Tibial artery (tissue), 4 donors: ENCODE measurements at regions not wholly inside any gene's neighbourhood (a gene's known extent, or its start where the extent isn't known, plus 50 kb on each side); places are given as distances from the start of the nearest gene placed in this dataset.

Experiments
- DNase-seq, 2 donors: peaks; one replicate each; pipeline ENCODE4 v3.0.0-alpha.2; 2019
- H3K27ac ChIP-seq, 2 donors: fragments of 200-600 bp; sonication (generic) in 1 of 2; 1 replicate in 1 of 2; 2 replicates in 1 of 2; pipeline ENCODE4 v1.5.1; 2018 to 2019; ENCODE audit warnings: mild to moderate bottlenecking in 1 of 2
- H3K27me3 ChIP-seq, 2 donors: fragments of 200-600 bp; sonication (generic) in 1 of 2; one replicate each; pipeline versions ENCODE4 v1.5.1 to v1.6.0; 2016 to 2019
- H3K36me3 ChIP-seq, 3 donors: fragments of 200-600 bp; sonication (generic) in 2 of 3; one replicate each; pipeline ENCODE4 v1.5.1; 2016 to 2019; ENCODE audit warnings: mild to moderate bottlenecking in 2 of 3
- H3K4me1 ChIP-seq, 4 donors: fragments of 200-600 bp; sonication (generic) in 2 of 4; 1 replicate in 3 of 4; 2 replicates in 1 of 4; pipeline ENCODE4 v1.5.1; 2016 to 2019
- H3K4me3 ChIP-seq, 2 donors: fragments of 200-600 bp; sonication (generic) in 1 of 2; 1 replicate in 1 of 2; 2 replicates in 1 of 2; pipeline ENCODE4 v1.5.1; 2018 to 2019; ENCODE audit warnings: mild to moderate bottlenecking in 2 of 2
- H3K9me3 ChIP-seq, 3 donors: fragments of 200-600 bp; sonication (generic) in 1 of 3; one replicate each; pipeline ENCODE4 v1.5.1; 2016 to 2019
- CTCF ChIP-seq, 2 experiments: fragments of 200-600 bp in 1 of 2; fragments of 450-650 bp in 1 of 2; IDR thresholded peaks; one replicate each; pipeline ENCODE4 v1.5.1; 2017 to 2019; ENCODE audit warnings: antibody characterized with exemption in 2 of 2, mild to moderate bottlenecking in 1 of 2, moderate library complexity in 1 of 2
- intact Hi-C: fragments of 100-400 bp; cut with DNase I; formaldehyde crosslinking; loops from one replicate; pipeline ENCODE4 v1.15.0; 2023; ENCODE audit warnings: low total_unique reads

GRCh38 chr11:44421090-44421675, 111.2 kb upstream of the ALX4 start:
- Histone ChIP-seq H3K4me1 (no peaks in the 10 kb centered on the region), H3K4me3 (no peak overlapping the region), H3K9me3 (no peaks in the 10 kb centered on the region), H3K36me3 (no peaks in the 10 kb centered on the region), H3K27ac (no peak overlapping the region), H3K27me3 (peaks cover 0 to 45% of the 10 kb centered on the region in 2 donors)
- intact Hi-C loops: no loop called here
- no peak for TF ChIP-seq CTCF (IDR thresholded peaks at IDR 0.05)
- DNase-seq: no peak

GRCh38 chr11:44423289-44423688, 113.3 kb upstream of the ALX4 start:
- no peak overlapping the region for H3K4me3 ChIP-seq
- H3K9me3 ChIP-seq: no peaks in the 10 kb centered on the region
- H3K4me1 ChIP-seq: no peaks in the 10 kb centered on the region
- DNase-seq: no peak
- intact Hi-C loops: no loop called here
- no peaks in the 10 kb centered on the region for H3K36me3 ChIP-seq
- no peak overlapping the region for H3K27ac ChIP-seq
- H3K27me3 ChIP-seq: peaks cover 0 to 54% of the 10 kb centered on the region in 2 donors
- TF ChIP-seq CTCF (IDR thresholded peaks at IDR 0.05): no peak

DNA sequence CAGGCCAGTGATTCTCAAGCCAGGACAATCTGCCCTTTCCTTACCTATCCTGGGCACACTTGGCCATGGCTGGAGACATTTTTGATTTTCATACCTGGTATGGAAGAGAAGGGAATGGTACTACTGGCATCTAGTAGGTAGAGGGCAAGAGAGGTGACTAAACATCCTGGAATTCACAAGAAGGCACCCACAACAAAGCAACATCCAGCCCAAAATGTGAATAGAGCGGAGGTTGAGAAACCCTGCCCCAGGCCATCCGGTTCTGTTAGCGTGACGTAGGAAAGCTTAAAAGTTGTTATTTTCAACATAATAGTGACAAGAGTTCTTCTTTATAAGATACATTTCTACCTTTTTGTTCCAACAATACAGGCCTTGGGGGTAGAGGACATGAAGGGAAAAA, 114.9 kb upstream of the ALX4 start:
- no peak overlapping the region for H3K27ac ChIP-seq
- no peaks in the 10 kb centered on the region for H3K4me1 ChIP-seq
- H3K36me3 ChIP-seq: no peaks in the 10 kb centered on the region
- DNase-seq: no peak
- H3K9me3 ChIP-seq: no peaks in the 10 kb centered on the region
- no peak for TF ChIP-seq CTCF (IDR thresholded peaks at IDR 0.05)
- intact Hi-C loops: no loop called here
- no peak overlapping the region for H3K4me3 ChIP-seq
- peaks cover 0 to 62% of the 10 kb centered on the region in 2 donors for H3K27me3 ChIP-seq

- DNase-seq: no peak
- Histone ChIP-seq H3K4me3 (no peak overlapping the region), H3K27me3 (peaks cover 0 to 53% of the 10 kb centered on the region in 2 donors), H3K9me3 (no peaks in the 10 kb centered on the region), H3K36me3 (no peaks in the 10 kb centered on the region), H3K4me1 (no peaks in the 10 kb centered on the region), H3K27ac (no peak overlapping the region)
- TF ChIP-seq CTCF (IDR thresholded peaks at IDR 0.05): no peak
- intact Hi-C loops: no loop called here
Measured at GRCh38 chr11:44426119-44426518, 116.2 kb upstream of the ALX4 start.

DNA sequence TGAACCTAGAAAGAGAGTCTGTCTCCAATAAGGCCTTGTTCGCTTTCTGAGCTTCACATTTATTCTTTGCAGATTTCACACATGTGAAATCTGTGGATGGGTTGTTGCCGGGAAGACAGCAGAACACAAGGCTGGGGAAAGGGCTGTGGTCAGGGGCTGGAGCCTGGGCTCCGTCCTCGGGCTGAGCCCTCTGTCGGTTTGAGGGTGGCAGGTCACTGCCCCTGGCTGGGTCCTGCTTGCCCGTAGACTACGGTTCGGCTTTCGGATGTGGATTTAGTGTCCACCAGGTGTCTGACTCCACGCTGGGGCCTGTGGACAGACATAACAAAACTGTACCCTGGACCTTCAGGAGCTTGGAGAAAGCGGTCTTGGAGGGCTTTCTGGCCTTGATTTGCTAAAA, 117.0 kb upstream of the ALX4 start:
- Histone ChIP-seq H3K27me3 (peaks cover 0 to 51% of the 10 kb centered on the region in 2 donors), H3K9me3 (no peaks in the 10 kb centered on the region), H3K36me3 (no peaks in the 10 kb centered on the region), H3K4me1 (no peaks in the 10 kb centered on the region), H3K4me3 (no peak overlapping the region), H3K27ac (no peak overlapping the region)
- DNase-seq: no peak
- intact Hi-C loops: no loop called here
- no peak for TF ChIP-seq CTCF (IDR thresholded peaks at IDR 0.05)

DNA sequence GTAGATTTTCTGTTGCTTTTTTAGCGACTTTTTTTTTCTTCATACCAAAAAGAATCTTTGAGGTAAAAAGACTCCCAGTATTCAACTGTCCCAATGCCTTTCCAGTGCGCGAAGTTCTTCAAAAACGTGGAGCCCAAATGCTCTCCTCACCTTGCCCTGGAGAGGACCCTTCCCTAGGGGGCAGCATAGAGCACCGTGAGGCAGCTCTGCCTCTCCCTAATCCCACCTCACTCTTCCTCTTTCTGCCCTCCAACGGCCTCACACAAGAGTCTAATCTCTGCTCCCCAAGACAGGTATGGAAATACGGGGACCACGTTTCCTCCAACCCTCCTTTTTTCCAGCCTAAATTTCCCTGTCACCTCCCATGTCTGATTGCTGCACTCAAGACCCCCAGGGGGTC, 117.5 kb upstream of the ALX4 start:
- no peaks in the 10 kb centered on the region for H3K9me3 ChIP-seq
- H3K36me3 ChIP-seq: no peaks in the 10 kb centered on the region
- no peak for DNase-seq
- H3K4me3 ChIP-seq: no peak overlapping the region
- H3K27ac ChIP-seq: no peak overlapping the region
- H3K4me1 ChIP-seq: no peaks in the 10 kb centered on the region
- intact Hi-C loops: no loop called here
- peaks cover 0 to 49% of the 10 kb centered on the region in 2 donors for H3K27me3 ChIP-seq
- TF ChIP-seq CTCF (IDR thresholded peaks at IDR 0.05): no peak
